ENCODE measurements at regions not wholly inside any gene's neighbourhood (a gene's known extent, or its start where the extent isn't known, plus 50 kb on each side); places are given as distances from the start of the nearest gene placed in this dataset.

- no peak overlapping the region for H3K4me3 ChIP-seq (replicated peaks; ENCODE audit: insufficient read depth, low read length)
- TF ChIP-seq, protein P1, sequence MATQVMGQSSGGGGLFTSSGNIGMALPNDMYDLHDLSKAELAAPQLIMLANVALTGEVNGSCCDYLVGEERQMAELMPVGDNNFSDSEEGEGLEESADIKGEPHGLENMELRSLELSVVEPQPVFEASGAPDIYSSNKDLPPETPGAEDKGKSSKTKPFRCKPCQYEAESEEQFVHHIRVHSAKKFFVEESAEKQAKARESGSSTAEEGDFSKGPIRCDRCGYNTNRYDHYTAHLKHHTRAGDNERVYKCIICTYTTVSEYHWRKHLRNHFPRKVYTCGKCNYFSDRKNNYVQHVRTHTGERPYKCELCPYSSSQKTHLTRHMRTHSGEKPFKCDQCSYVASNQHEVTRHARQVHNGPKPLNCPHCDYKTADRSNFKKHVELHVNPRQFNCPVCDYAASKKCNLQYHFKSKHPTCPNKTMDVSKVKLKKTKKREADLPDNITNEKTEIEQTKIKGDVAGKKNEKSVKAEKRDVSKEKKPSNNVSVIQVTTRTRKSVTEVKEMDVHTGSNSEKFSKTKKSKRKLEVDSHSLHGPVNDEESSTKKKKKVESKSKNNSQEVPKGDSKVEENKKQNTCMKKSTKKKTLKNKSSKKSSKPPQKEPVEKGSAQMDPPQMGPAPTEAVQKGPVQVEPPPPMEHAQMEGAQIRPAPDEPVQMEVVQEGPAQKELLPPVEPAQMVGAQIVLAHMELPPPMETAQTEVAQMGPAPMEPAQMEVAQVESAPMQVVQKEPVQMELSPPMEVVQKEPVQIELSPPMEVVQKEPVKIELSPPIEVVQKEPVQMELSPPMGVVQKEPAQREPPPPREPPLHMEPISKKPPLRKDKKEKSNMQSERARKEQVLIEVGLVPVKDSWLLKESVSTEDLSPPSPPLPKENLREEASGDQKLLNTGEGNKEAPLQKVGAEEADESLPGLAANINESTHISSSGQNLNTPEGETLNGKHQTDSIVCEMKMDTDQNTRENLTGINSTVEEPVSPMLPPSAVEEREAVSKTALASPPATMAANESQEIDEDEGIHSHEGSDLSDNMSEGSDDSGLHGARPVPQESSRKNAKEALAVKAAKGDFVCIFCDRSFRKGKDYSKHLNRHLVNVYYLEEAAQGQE (IDR thresholded peaks at IDR 0.05; ENCODE audit: insufficient replicate concordance, low read depth) = no peak
- TF ChIP-seq POLR2AphosphoS5 (IDR thresholded peaks at IDR 0.05; ENCODE audit: low read depth) (no peak), SPI1 (IDR thresholded peaks at IDR 0.05; ENCODE audit: borderline replicate concordance, low read depth) (no peak), GABPA (IDR thresholded peaks at IDR 0.05; ENCODE audit: low read depth) (no peak)
- TF ChIP-seq, protein P2, sequence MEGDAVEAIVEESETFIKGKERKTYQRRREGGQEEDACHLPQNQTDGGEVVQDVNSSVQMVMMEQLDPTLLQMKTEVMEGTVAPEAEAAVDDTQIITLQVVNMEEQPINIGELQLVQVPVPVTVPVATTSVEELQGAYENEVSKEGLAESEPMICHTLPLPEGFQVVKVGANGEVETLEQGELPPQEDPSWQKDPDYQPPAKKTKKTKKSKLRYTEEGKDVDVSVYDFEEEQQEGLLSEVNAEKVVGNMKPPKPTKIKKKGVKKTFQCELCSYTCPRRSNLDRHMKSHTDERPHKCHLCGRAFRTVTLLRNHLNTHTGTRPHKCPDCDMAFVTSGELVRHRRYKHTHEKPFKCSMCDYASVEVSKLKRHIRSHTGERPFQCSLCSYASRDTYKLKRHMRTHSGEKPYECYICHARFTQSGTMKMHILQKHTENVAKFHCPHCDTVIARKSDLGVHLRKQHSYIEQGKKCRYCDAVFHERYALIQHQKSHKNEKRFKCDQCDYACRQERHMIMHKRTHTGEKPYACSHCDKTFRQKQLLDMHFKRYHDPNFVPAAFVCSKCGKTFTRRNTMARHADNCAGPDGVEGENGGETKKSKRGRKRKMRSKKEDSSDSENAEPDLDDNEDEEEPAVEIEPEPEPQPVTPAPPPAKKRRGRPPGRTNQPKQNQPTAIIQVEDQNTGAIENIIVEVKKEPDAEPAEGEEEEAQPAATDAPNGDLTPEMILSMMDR (IDR thresholded peaks at IDR 0.05; ENCODE audit: insufficient read depth, low read length) = no peak
- no peak for DNase-seq (ENCODE audit: low read depth in 1 of 2, low spot score in 1 of 2)
- H3K27ac ChIP-seq (replicated peaks) = no peak overlapping the region
- H3K27me3 ChIP-seq (ENCODE audit: insufficient read depth, poor library complexity, severe bottlenecking) = peaks cover 2% of the 10 kb centered on the region
Observed at GRCh38 chr4:128549636-128550035, 259.9 kb upstream of the JADE1 start.

DNA sequence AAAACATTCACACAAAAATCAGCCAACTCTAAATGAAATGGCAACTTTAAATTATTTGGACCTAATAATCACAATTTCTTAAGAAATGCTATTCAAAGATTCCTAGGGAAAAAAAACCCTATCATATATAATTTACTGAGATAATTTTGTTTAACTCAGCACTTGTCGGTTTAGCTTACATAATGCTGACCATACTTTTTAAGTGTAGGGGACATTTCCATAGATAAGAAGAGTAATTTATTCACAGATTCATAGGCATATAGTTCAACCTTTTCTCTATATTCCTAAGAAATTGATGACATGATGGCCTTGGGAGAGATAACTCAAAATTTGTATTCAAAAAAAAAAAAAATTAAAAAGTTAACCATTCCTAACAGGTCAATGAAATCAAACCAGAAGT, 260.8 kb upstream of the PGRMC2 start:
- no peak overlapping the region for H3K27ac ChIP-seq (replicated peaks)
- TF ChIP-seq GABPA (IDR thresholded peaks at IDR 0.05; ENCODE audit: low read depth) = no peak
- TF ChIP-seq SPI1 (IDR thresholded peaks at IDR 0.05; ENCODE audit: borderline replicate concordance, low read depth) = no peak
- TF ChIP-seq, protein P1 (IDR thresholded peaks at IDR 0.05; ENCODE audit: insufficient replicate concordance, low read depth) = no peak
- TF ChIP-seq, protein P2 (IDR thresholded peaks at IDR 0.05; ENCODE audit: insufficient read depth, low read length) = no peak
- no peak for TF ChIP-seq POLR2AphosphoS5 (IDR thresholded peaks at IDR 0.05; ENCODE audit: low read depth)
- DNase-seq (ENCODE audit: low read depth in 1 of 2, low spot score in 1 of 2) = no peak
- H3K4me3 ChIP-seq (replicated peaks; ENCODE audit: insufficient read depth, low read length) = no peak overlapping the region
- peaks cover 2% of the 10 kb centered on the region for H3K27me3 ChIP-seq (ENCODE audit: insufficient read depth, poor library complexity, severe bottlenecking)

- no peak for DNase-seq (ENCODE audit: low read depth in 1 of 2, low spot score in 1 of 2)
- TF ChIP-seq, protein P1 (IDR thresholded peaks at IDR 0.05; ENCODE audit: insufficient replicate concordance, low read depth) = no peak
- TF ChIP-seq POLR2AphosphoS5 (IDR thresholded peaks at IDR 0.05; ENCODE audit: low read depth) (no peak), SPI1 (IDR thresholded peaks at IDR 0.05; ENCODE audit: borderline replicate concordance, low read depth) (no peak), GABPA (IDR thresholded peaks at IDR 0.05; ENCODE audit: low read depth) (no peak)
- TF ChIP-seq, protein P2 (IDR thresholded peaks at IDR 0.05; ENCODE audit: insufficient read depth, low read length) = no peak
- Histone ChIP-seq H3K4me3 (replicated peaks; ENCODE audit: insufficient read depth, low read length) (no peak overlapping the region), H3K27me3 (ENCODE audit: insufficient read depth, poor library complexity, severe bottlenecking) (no peaks in the 10 kb centered on the region), H3K27ac (replicated peaks) (no peak overlapping the region)
Observed at GRCh38 chr4:128544272-128544671, 256.7 kb upstream of the PGRMC2 start.
